Endothelial cell of umbilical vein (primary cell): ENCODE measurements at regions not wholly inside any gene's neighbourhood (a gene's known extent, or its start where the extent isn't known, plus 50 kb on each side); places are given as distances from the start of the nearest gene placed in this dataset.

Experiments used
- BruUV-seq: library from RNA; stranded (reverse); fragments of 400-500 nt; replicated peaks from 2 replicates; lab custom pipeline; 2021; lab: Mats Ljungman, UMichigan
- CTCF ChIA-PET: fragments of 300-600, 350-600 bp; sonication (Branson Sonifier 250); formaldehyde crosslinking; loops from one replicate; lab custom pipeline; 2021; ENCODE audit warnings: antibody characterized with exemption, inconsistent platforms; lab: Charles Lee
- POLR2A ChIA-PET: fragments of 300-600, 350-600 bp; sonication (Branson Sonifier 250); formaldehyde crosslinking; loops from one replicate; lab custom pipeline; 2021; ENCODE audit warnings: antibody characterized with exemption, inconsistent platforms; lab: Charles Lee
- DNase-seq: peaks from one replicate; pipeline ENCODE4 v3.0.0-alpha.2; 2011; ENCODE audit warnings: low read depth, low spot score
- FAIRE-seq: peaks from 2 replicates; lab custom pipeline; 2011; peaks lifted over from hg19 to GRCh38; lab: Jason Lieb, UNC
- H2AFZ ChIP-seq: 2 replicates; pipeline ENCODE4 v1.6.0; 2012; ENCODE audit warnings: low read depth, low read length, control low read depth, inconsistent platforms
- H3K27ac ChIP-seq: 2 replicates; pipeline ENCODE4 v1.5.1; 2011; ENCODE audit warnings: low read depth, mild to moderate bottlenecking, control low read depth, low read length, moderate library complexity; ENCODE audit not compliant: insufficient read depth
- H3K27me3 ChIP-seq, 2 experiments: 2 replicates each; pipeline versions ENCODE4 v1.6.0 to v1.6.1; 2011; ENCODE audit warnings: low read length in 2 of 2, mixed read lengths in 1 of 2; ENCODE audit not compliant: control insufficient read depth in 2 of 2, insufficient read depth in 2 of 2
- H3K36me3 ChIP-seq, 2 experiments: 2 replicates in 1 of 2; 3 replicates in 1 of 2; pipeline ENCODE4 v1.5.1; 2011; ENCODE audit warnings: low read length in 2 of 2, mild to moderate bottlenecking in 1 of 2, moderate library complexity in 1 of 2; ENCODE audit not compliant: control insufficient read depth in 2 of 2, insufficient read depth in 2 of 2; ENCODE audit errors: extremely low read depth in 1 of 2
- H3K4me1 ChIP-seq: 3 replicates; pipeline ENCODE4 v1.5.1; 2011; ENCODE audit warnings: mild to moderate bottlenecking, low read length; ENCODE audit not compliant: control insufficient read depth, insufficient read depth; ENCODE audit errors: extremely low read depth
- H3K4me2 ChIP-seq: 2 replicates; pipeline ENCODE4 v1.6.1; 2011; ENCODE audit warnings: low read length, control low read depth, mixed read lengths; ENCODE audit not compliant: insufficient read depth
- H3K4me3 ChIP-seq, 3 experiments: fragments of 200-600 bp in 1 of 3; sonication (generic), shearing (Covaris generic) in 1 of 3; replicated peaks in 1 of 3; 2 replicates each; pipeline ENCODE4 v1.5.1; 2011 to 2016; ENCODE audit warnings: control low read depth in 3 of 3, low read length in 3 of 3, mild to moderate bottlenecking in 2 of 3, inconsistent platforms in 1 of 3, low read depth in 1 of 3, moderate library complexity in 1 of 3; ENCODE audit not compliant: insufficient read depth in 1 of 3
- H3K79me2 ChIP-seq: 2 replicates; pipeline ENCODE4 v1.6.0; 2012; ENCODE audit warnings: low read length, inconsistent platforms; ENCODE audit not compliant: control insufficient read depth, insufficient read depth
- H3K9ac ChIP-seq: replicated peaks from 2 replicates; pipeline ENCODE3; 2011; ENCODE audit warnings: low read length, control low read depth; ENCODE audit not compliant: insufficient read depth; ENCODE audit errors: extremely low read depth
- H3K9me1 ChIP-seq: replicated peaks from 3 replicates; pipeline ENCODE4 v1.6.0; 2011; ENCODE audit warnings: mild to moderate bottlenecking, low read length; ENCODE audit not compliant: control insufficient read depth, insufficient read depth; ENCODE audit errors: extremely low read depth
- H3K9me3 ChIP-seq: replicated peaks from 2 replicates; pipeline ENCODE4 v1.5.1; 2012; ENCODE audit warnings: low read length, inconsistent platforms; ENCODE audit not compliant: control insufficient read depth, insufficient read depth
- H4K20me1 ChIP-seq: replicated peaks from 2 replicates; pipeline ENCODE3; 2011; ENCODE audit warnings: mild to moderate bottlenecking, low read length; ENCODE audit not compliant: control insufficient read depth, insufficient read depth; ENCODE audit errors: extremely low read depth
- CTCF ChIP-seq, 2 donors: IDR thresholded peaks; 1 replicate in 1 of 2; 2 replicates in 1 of 2; pipeline ENCODE4 v1.5.1; 2011; ENCODE audit warnings: low read length in 2 of 2, mild to moderate bottlenecking in 2 of 2, moderate library complexity in 2 of 2, control low read depth in 1 of 2, inconsistent platforms in 1 of 2, low read depth in 1 of 2; ENCODE audit not compliant: insufficient read depth in 1 of 2; ENCODE audit errors: extremely low read depth in 1 of 2
- EZH2 ChIP-seq: IDR thresholded peaks from 2 replicates; pipeline ENCODE4 v1.6.1; 2012; ENCODE audit warnings: borderline replicate concordance, low read depth, mild to moderate bottlenecking, moderate library complexity, low read length, inconsistent platforms; ENCODE audit not compliant: severe bottlenecking
- FOS ChIP-seq: IDR thresholded peaks from 2 replicates; pipeline ENCODE4 v1.6.1; 2011; ENCODE audit warnings: mild to moderate bottlenecking, low read length, moderate library complexity, borderline replicate concordance; ENCODE audit not compliant: insufficient read depth
- GATA2 ChIP-seq: IDR thresholded peaks from 2 replicates; pipeline ENCODE4 v1.7.0; 2011; ENCODE audit warnings: low read depth, mild to moderate bottlenecking, moderate library complexity, mixed read lengths, low read length; ENCODE audit not compliant: insufficient read length, insufficient read depth
- JUN ChIP-seq: IDR thresholded peaks from 2 replicates; pipeline ENCODE4 v1.6.1; 2011; ENCODE audit warnings: borderline replicate concordance, low read depth; ENCODE audit not compliant: insufficient read length, insufficient read depth
- MAX ChIP-seq: IDR thresholded peaks from 2 replicates; pipeline ENCODE4 v1.6.1; 2011; ENCODE audit not compliant: insufficient read depth, insufficient read length
- MYC ChIP-seq: IDR thresholded peaks from one replicate; pipeline ENCODE4 v1.6.1; 2011; ENCODE audit warnings: mild to moderate bottlenecking, low read depth, low read length
- POLR2A ChIP-seq: IDR thresholded peaks from 2 replicates; pipeline ENCODE4 v1.6.1; 2012; ENCODE audit warnings: low read depth, mild to moderate bottlenecking, control low read depth, low read length
- POLR2AphosphoS5 ChIP-seq: IDR thresholded peaks from 2 replicates; pipeline ENCODE4 v1.6.1; 2012; ENCODE audit warnings: low read depth, mild to moderate bottlenecking, control low read depth, low read length, moderate library complexity; ENCODE audit not compliant: insufficient read depth
- dilution Hi-C: fragments of 300-500 bp; cut with MboI; formaldehyde crosslinking; loops from one replicate; pipeline ENCODE4 v1.15.0; 2019; ENCODE audit warnings: low sequenced_read_pairs; ENCODE audit not compliant: extremely low pct_ligation_motif_present
- intact Hi-C: fragments of 100-400 bp; cut with micrococcal nuclease; formaldehyde crosslinking; loops from one replicate; pipeline ENCODE4 v1.10.0; 2022

GRCh38 chr13:78884571-78884970 is 225.6 kb upstream of the OBI1 start:
- Histone ChIP-seq H3K9me1 (no peaks in the 10 kb centered on the region), H3K9me3 (no peaks in the 10 kb centered on the region), H3K27ac (no peak overlapping the region), H3K27me3 (no peaks in the 10 kb centered on the region), H3K4me2 (no peak overlapping the region), H3K4me1 (no peaks in the 10 kb centered on the region), H2AFZ (no peak overlapping the region), H3K4me3 (no peak overlapping the region), H4K20me1 (no peaks in the 10 kb centered on the region), H3K36me3 (no peaks in the 10 kb centered on the region), H3K79me2 (no peaks in the 10 kb centered on the region), H3K9ac (no peak overlapping the region)
- TF ChIP-seq JUN (no peak), POLR2A (no peak), EZH2 (no peak), MAX (no peak), GATA2 (no peak)
- dilution Hi-C loops = no loop called here
- no TSS peak for BruUV-seq
- ChIA-PET CTCF (no interaction called here), POLR2A (no interaction called here)
- DNase-seq = no peak
- intact Hi-C loops = no loop called here
- no peak for FAIRE-seq

GRCh38 chr13:78881751-78882150 is 222.8 kb upstream of the OBI1 start:
- dilution Hi-C loops (no loop called here), intact Hi-C loops (no loop called here)
- Histone ChIP-seq H3K9me3 (no peaks in the 10 kb centered on the region), H3K9ac (no peak overlapping the region), H2AFZ (no peak overlapping the region), H3K4me3 (no peak overlapping the region), H3K27ac (no peak overlapping the region), H3K36me3 (no peaks in the 10 kb centered on the region), H3K4me2 (no peak overlapping the region), H3K9me1 (no peaks in the 10 kb centered on the region), H4K20me1 (no peaks in the 10 kb centered on the region), H3K27me3 (no peaks in the 10 kb centered on the region), H3K79me2 (no peaks in the 10 kb centered on the region), H3K4me1 (no peaks in the 10 kb centered on the region)
- DNase-seq (no peak), FAIRE-seq (no peak)
- no TSS peak for BruUV-seq
- POLR2A ChIA-PET = no interaction called here
- CTCF ChIA-PET = no interaction called here
- no peak for TF ChIP-seq EZH2
- TF ChIP-seq POLR2AphosphoS5 = no peak
- TF ChIP-seq POLR2A = no peak
- no peak for TF ChIP-seq MAX
- no peak for TF ChIP-seq FOS
- no peak for TF ChIP-seq CTCF (IDR thresholded peaks at IDR 0.05; ENCODE audit: extremely low read depth in 1 of 2, insufficient read depth in 1 of 2, low read depth in 1 of 2, low read length in 2 of 2)
- TF ChIP-seq MYC = no peak
- TF ChIP-seq GATA2 = no peak
- TF ChIP-seq JUN = no peak
